ENCODE measurements at regions not wholly inside any gene's neighbourhood (a gene's known extent, or its start where the extent isn't known, plus 50 kb on each side); places are given as distances from the start of the nearest gene placed in this dataset.

DNA sequence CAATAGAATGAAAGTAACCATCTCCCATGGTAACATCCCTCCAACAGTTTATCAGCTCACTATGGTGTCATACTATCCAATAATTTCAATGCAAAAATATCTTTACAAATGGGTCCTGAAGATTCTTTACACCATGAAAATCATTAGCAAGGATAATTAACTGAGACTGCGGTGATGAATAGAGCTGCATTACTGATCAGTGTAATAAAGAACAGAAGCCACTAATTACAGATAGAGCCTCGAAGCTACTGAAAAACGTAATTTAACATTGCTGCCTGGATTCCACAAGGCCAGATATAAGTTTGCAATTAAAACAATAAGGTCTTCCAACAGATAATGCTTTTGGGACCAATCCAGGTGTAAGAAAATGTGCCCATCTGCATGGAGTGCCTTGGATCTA is 1245.8 kb upstream of the SLC39A10 start:
- TF ChIP-seq, protein P1, sequence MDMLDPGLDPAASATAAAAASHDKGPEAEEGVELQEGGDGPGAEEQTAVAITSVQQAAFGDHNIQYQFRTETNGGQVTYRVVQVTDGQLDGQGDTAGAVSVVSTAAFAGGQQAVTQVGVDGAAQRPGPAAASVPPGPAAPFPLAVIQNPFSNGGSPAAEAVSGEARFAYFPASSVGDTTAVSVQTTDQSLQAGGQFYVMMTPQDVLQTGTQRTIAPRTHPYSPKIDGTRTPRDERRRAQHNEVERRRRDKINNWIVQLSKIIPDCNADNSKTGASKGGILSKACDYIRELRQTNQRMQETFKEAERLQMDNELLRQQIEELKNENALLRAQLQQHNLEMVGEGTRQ (CRISPR knock-in tag; IDR thresholded peaks at IDR 0.05), result no peak
- TF ChIP-seq, protein P2, sequence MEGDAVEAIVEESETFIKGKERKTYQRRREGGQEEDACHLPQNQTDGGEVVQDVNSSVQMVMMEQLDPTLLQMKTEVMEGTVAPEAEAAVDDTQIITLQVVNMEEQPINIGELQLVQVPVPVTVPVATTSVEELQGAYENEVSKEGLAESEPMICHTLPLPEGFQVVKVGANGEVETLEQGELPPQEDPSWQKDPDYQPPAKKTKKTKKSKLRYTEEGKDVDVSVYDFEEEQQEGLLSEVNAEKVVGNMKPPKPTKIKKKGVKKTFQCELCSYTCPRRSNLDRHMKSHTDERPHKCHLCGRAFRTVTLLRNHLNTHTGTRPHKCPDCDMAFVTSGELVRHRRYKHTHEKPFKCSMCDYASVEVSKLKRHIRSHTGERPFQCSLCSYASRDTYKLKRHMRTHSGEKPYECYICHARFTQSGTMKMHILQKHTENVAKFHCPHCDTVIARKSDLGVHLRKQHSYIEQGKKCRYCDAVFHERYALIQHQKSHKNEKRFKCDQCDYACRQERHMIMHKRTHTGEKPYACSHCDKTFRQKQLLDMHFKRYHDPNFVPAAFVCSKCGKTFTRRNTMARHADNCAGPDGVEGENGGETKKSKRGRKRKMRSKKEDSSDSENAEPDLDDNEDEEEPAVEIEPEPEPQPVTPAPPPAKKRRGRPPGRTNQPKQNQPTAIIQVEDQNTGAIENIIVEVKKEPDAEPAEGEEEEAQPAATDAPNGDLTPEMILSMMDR (IDR thresholded peaks at IDR 0.05), result no peak
- TF ChIP-seq, protein P3, sequence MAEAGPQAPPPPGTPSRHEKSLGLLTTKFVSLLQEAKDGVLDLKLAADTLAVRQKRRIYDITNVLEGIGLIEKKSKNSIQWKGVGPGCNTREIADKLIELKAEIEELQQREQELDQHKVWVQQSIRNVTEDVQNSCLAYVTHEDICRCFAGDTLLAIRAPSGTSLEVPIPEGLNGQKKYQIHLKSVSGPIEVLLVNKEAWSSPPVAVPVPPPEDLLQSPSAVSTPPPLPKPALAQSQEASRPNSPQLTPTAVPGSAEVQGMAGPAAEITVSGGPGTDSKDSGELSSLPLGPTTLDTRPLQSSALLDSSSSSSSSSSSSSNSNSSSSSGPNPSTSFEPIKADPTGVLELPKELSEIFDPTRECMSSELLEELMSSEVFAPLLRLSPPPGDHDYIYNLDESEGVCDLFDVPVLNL (CRISPR knock-in tag; IDR thresholded peaks at IDR 0.05; ENCODE audit: borderline replicate concordance, low read depth), result no peak
- TF ChIP-seq JUN (CRISPR knock-in tag; IDR thresholded peaks at IDR 0.05) (no peak), ZNF138 (CRISPR knock-in tag; conservative IDR thresholded peaks at IDR 0.05) (no peak), IRF2 (CRISPR knock-in tag; IDR thresholded peaks at IDR 0.05; ENCODE audit: borderline replicate concordance, low read depth) (no peak), ESRRA (CRISPR knock-in tag; IDR thresholded peaks at IDR 0.05; ENCODE audit: borderline replicate concordance) (no peak)
- TF ChIP-seq, protein P4, sequence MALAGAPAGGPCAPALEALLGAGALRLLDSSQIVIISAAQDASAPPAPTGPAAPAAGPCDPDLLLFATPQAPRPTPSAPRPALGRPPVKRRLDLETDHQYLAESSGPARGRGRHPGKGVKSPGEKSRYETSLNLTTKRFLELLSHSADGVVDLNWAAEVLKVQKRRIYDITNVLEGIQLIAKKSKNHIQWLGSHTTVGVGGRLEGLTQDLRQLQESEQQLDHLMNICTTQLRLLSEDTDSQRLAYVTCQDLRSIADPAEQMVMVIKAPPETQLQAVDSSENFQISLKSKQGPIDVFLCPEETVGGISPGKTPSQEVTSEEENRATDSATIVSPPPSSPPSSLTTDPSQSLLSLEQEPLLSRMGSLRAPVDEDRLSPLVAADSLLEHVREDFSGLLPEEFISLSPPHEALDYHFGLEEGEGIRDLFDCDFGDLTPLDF (CRISPR knock-in tag; IDR thresholded peaks at IDR 0.05), result no peak
- TF ChIP-seq, protein P5, sequence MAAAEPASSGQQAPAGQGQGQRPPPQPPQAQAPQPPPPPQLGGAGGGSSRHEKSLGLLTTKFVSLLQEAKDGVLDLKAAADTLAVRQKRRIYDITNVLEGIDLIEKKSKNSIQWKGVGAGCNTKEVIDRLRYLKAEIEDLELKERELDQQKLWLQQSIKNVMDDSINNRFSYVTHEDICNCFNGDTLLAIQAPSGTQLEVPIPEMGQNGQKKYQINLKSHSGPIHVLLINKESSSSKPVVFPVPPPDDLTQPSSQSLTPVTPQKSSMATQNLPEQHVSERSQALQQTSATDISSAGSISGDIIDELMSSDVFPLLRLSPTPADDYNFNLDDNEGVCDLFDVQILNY (CRISPR knock-in tag; IDR thresholded peaks at IDR 0.05), result no peak
- TF ChIP-seq, protein P6, sequence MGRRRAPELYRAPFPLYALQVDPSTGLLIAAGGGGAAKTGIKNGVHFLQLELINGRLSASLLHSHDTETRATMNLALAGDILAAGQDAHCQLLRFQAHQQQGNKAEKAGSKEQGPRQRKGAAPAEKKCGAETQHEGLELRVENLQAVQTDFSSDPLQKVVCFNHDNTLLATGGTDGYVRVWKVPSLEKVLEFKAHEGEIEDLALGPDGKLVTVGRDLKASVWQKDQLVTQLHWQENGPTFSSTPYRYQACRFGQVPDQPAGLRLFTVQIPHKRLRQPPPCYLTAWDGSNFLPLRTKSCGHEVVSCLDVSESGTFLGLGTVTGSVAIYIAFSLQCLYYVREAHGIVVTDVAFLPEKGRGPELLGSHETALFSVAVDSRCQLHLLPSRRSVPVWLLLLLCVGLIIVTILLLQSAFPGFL (CRISPR knock-in tag; IDR thresholded peaks at IDR 0.05; ENCODE audit: borderline replicate concordance), result no peak
- TF ChIP-seq, protein P7, sequence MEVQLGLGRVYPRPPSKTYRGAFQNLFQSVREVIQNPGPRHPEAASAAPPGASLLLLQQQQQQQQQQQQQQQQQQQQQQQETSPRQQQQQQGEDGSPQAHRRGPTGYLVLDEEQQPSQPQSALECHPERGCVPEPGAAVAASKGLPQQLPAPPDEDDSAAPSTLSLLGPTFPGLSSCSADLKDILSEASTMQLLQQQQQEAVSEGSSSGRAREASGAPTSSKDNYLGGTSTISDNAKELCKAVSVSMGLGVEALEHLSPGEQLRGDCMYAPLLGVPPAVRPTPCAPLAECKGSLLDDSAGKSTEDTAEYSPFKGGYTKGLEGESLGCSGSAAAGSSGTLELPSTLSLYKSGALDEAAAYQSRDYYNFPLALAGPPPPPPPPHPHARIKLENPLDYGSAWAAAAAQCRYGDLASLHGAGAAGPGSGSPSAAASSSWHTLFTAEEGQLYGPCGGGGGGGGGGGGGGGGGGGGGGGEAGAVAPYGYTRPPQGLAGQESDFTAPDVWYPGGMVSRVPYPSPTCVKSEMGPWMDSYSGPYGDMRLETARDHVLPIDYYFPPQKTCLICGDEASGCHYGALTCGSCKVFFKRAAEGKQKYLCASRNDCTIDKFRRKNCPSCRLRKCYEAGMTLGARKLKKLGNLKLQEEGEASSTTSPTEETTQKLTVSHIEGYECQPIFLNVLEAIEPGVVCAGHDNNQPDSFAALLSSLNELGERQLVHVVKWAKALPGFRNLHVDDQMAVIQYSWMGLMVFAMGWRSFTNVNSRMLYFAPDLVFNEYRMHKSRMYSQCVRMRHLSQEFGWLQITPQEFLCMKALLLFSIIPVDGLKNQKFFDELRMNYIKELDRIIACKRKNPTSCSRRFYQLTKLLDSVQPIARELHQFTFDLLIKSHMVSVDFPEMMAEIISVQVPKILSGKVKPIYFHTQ (CRISPR knock-in tag; IDR thresholded peaks at IDR 0.05), result no peak
- TF ChIP-seq, protein P8, sequence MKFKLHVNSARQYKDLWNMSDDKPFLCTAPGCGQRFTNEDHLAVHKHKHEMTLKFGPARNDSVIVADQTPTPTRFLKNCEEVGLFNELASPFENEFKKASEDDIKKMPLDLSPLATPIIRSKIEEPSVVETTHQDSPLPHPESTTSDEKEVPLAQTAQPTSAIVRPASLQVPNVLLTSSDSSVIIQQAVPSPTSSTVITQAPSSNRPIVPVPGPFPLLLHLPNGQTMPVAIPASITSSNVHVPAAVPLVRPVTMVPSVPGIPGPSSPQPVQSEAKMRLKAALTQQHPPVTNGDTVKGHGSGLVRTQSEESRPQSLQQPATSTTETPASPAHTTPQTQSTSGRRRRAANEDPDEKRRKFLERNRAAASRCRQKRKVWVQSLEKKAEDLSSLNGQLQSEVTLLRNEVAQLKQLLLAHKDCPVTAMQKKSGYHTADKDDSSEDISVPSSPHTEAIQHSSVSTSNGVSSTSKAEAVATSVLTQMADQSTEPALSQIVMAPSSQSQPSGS (CRISPR knock-in tag; IDR thresholded peaks at IDR 0.05; ENCODE audit: borderline replicate concordance, low read depth), result no peak

Data from WTC11 (cell line).